ENCODE measurements at regions not wholly inside any gene's neighbourhood (a gene's known extent, or its start where the extent isn't known, plus 50 kb on each side); places are given as distances from the start of the nearest gene placed in this dataset.
A peak's percentile ranks its signal among the peaks of the same experiment; 100 is the strongest.

- H3K4me3 ChIP-seq (ENCODE audit: low read length), result no peak overlapping the region
- DNase-seq (ENCODE audit: low read depth), result no peak
- no peak for TF ChIP-seq CTCF (conservative IDR thresholded peaks at IDR 0.05; ENCODE audit: low read depth, low read length)
These were observed 182.0 kb upstream of the PPP1R3A start for GRCh38 chr7:114100810-114101209.

- no peak overlapping the region for H3K4me3 ChIP-seq (ENCODE audit: low read length)
- no peak for TF ChIP-seq CTCF (conservative IDR thresholded peaks at IDR 0.05; ENCODE audit: low read depth, low read length)
- DNase-seq (ENCODE audit: low read depth), result no peak
These were observed 180.5 kb upstream of the PPP1R3A start for GRCh38 chr7:114099337-114099736.

- H3K4me3 ChIP-seq (ENCODE audit: low read length), result no peak overlapping the region
- TF ChIP-seq CTCF (conservative IDR thresholded peaks at IDR 0.05; ENCODE audit: low read depth, low read length), result no peak
- no peak for DNase-seq (ENCODE audit: low read depth)
These were observed 177.1 kb upstream of the PPP1R3A start for GRCh38 chr7:114095885-114096284.

GRCh38 chr7:114088470-114088940, 169.7 kb upstream of the PPP1R3A start:
- no peak for DNase-seq (ENCODE audit: low read depth)
- H3K4me3 ChIP-seq (ENCODE audit: low read length), result no peak overlapping the region
- TF ChIP-seq CTCF (conservative IDR thresholded peaks at IDR 0.05; ENCODE audit: low read depth, low read length), result no peak

GRCh38 chr7:114087653-114088469, 169.1 kb upstream of the PPP1R3A start:
- H3K4me3 ChIP-seq (ENCODE audit: low read length), result peak overlapping the region; percentile 95
- no peak for TF ChIP-seq CTCF (conservative IDR thresholded peaks at IDR 0.05; ENCODE audit: low read depth, low read length)
- no peak for DNase-seq (ENCODE audit: low read depth)

GRCh38 chr7:114086914-114087652, 168.3 kb upstream of the PPP1R3A start:
- TF ChIP-seq CTCF (conservative IDR thresholded peaks at IDR 0.05; ENCODE audit: low read depth, low read length), result no peak
- DNase-seq (ENCODE audit: low read depth), result no peak
- peak overlapping the region; percentile 95 for H3K4me3 ChIP-seq (ENCODE audit: low read length)
